ENCODE measurements at regions not wholly inside any gene's neighbourhood (a gene's known extent, or its start where the extent isn't known, plus 50 kb on each side); places are given as distances from the start of the nearest gene placed in this dataset.

DNA sequence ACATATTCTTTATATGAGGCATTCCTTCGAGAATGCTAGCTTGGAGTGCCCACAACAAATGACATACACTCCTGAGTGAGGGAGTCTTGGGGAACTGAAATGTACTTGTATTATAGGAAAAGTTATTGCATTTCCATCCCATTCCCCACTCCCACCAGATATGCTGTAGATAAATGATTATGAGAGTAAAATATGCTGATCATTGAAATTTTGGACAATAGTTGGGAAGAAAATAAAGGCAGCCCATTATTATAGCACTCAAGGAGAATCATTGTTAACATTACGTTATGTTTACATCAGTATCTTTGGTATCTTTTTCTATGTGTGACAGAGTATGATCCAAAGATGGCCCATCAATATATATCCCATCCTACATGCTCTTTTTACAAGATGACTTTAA is 194.4 kb downstream of the GATA3 start:
- Histone ChIP-seq H3K36me3 (no peaks in the 10 kb centered on the region), H3K27me3 (replicated peaks) (no peaks in the 10 kb centered on the region), H3K27ac (no peak overlapping the region), H3K4me1 (replicated peaks) (no peaks in the 10 kb centered on the region), H3K4me3 (no peak overlapping the region), H3K9me3 (replicated peaks) (no peaks in the 10 kb centered on the region)
- DNase-seq (ENCODE audit: low read depth in 1 of 2, low spot score in 2 of 2): no peak

DNA sequence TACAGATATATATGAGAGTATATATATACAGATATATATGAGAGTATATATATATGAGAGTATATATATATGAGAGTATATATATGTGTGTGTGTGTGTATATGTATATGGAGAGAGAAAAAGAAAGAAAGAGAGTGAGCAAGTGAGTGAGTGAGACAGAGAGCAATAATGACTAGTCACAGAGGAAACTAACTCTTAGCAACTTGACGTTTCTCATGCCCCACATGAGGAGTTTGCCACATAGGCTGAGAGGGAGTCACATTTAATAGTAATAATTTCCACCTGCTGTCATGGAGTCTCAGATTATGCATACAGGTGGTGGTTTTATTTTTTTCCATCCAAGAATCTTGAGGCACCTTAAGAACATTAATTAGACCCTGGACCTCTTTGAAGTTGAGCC is 199.9 kb downstream of the GATA3 start:
- no peak overlapping the region for H3K4me3 ChIP-seq
- no peaks in the 10 kb centered on the region for H3K9me3 ChIP-seq (replicated peaks)
- no peak for DNase-seq (ENCODE audit: low read depth in 1 of 2, low spot score in 2 of 2)
- H3K36me3 ChIP-seq: no peaks in the 10 kb centered on the region
- no peaks in the 10 kb centered on the region for H3K4me1 ChIP-seq (replicated peaks)
- H3K27ac ChIP-seq: no peak overlapping the region
- no peaks in the 10 kb centered on the region for H3K27me3 ChIP-seq (replicated peaks)

DNA sequence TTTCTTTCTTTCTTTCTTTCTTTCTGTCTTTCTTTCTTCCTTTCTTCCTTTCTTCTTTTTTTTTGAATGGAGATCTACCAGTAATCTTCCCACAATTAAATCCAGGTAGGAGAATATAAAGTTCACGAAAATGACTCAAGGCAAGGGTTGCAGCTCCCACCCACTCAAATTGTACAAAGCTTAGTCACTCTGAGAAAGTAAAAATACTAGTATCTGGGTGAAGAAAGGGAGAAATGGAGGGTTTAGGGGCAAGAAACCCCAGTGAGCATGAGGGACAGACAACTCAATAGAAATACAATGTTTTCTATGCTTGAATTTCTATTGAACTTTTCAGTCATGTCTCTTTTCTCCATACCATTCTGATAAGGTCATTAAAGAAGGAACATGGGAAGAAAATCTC is 200.8 kb downstream of the GATA3 start:
- DNase-seq (ENCODE audit: low read depth in 1 of 2, low spot score in 2 of 2): no peak
- H3K27ac ChIP-seq: no peak overlapping the region
- H3K9me3 ChIP-seq (replicated peaks): no peaks in the 10 kb centered on the region
- no peaks in the 10 kb centered on the region for H3K27me3 ChIP-seq (replicated peaks)
- H3K4me3 ChIP-seq: no peak overlapping the region
- H3K36me3 ChIP-seq: no peaks in the 10 kb centered on the region
- no peaks in the 10 kb centered on the region for H3K4me1 ChIP-seq (replicated peaks)

DNA sequence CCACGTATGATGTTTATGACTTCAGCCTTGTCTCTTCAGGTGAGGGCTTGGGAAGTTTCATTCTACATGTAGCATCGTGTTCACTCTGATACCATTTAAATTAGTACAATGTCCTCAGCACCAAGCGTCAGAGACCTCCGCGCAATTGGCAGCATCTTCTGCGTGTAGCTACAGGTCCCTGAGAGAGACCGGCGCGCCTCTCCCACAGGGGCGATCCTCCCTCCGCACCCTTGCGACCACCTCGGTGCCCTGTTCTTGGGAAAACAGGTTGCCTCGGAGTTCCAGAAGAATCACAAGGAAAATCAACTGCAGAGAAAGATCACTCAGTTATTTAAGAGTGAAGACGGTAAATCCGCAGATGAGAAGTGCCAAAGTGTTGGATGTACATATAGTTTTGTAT is 206.2 kb downstream of the GATA3 start:
- no peak for DNase-seq (ENCODE audit: low read depth in 1 of 2, low spot score in 2 of 2)
- no peaks in the 10 kb centered on the region for H3K9me3 ChIP-seq (replicated peaks)

DNA sequence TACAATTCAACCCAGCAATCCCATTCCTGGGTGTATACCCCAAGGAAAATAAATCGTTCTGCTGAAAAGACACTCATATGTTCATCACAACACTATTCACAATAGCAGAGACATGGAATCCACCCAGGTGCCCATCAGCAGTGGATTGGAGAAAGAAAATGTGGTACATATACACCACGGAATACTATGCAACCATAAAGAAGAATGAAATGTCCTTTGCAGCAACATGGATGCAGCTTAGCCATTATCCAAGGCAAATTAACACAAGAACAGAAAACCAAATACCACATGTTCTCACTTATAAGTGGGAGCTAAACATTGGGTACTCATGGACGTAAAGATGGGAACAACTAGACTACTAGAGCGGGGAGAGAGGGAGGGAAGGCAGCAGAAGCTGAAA is 207.8 kb downstream of the GATA3 start:
- no peak overlapping the region for H3K4me3 ChIP-seq
- no peaks in the 10 kb centered on the region for H3K27me3 ChIP-seq (replicated peaks)
- H3K4me1 ChIP-seq (replicated peaks): no peaks in the 10 kb centered on the region
- no peak overlapping the region for H3K27ac ChIP-seq
- H3K36me3 ChIP-seq: no peaks in the 10 kb centered on the region
- no peaks in the 10 kb centered on the region for H3K9me3 ChIP-seq (replicated peaks)
- DNase-seq (ENCODE audit: low read depth in 1 of 2, low spot score in 2 of 2): no peak

More for the DNA sequence above, 206.2 kb downstream of the GATA3 start:
- Histone ChIP-seq H3K36me3 (no peaks in the 10 kb centered on the region), H3K4me3 (no peak overlapping the region), H3K27me3 (replicated peaks) (no peaks in the 10 kb centered on the region), H3K27ac (no peak overlapping the region), H3K4me1 (replicated peaks) (no peaks in the 10 kb centered on the region)

GRCh38 chr10:8269976-8270375 is 215.5 kb downstream of the GATA3 start:
- no peak for DNase-seq (ENCODE audit: low read depth in 1 of 2, low spot score in 2 of 2)
- no peaks in the 10 kb centered on the region for H3K4me1 ChIP-seq (replicated peaks)
- H3K4me3 ChIP-seq: no peak overlapping the region
- no peak overlapping the region for H3K27ac ChIP-seq
- H3K9me3 ChIP-seq (replicated peaks): no peaks in the 10 kb centered on the region
- no peaks in the 10 kb centered on the region for H3K27me3 ChIP-seq (replicated peaks)
- H3K36me3 ChIP-seq: no peaks in the 10 kb centered on the region

GRCh38 chr10:8272794-8273425 is 218.4 kb downstream of the GATA3 start:
- Histone ChIP-seq H3K27ac (no peak overlapping the region), H3K9me3 (replicated peaks) (no peaks in the 10 kb centered on the region), H3K27me3 (replicated peaks) (no peaks in the 10 kb centered on the region), H3K4me1 (replicated peaks) (no peaks in the 10 kb centered on the region), H3K36me3 (no peaks in the 10 kb centered on the region), H3K4me3 (no peak overlapping the region)
- no peak for DNase-seq (ENCODE audit: low read depth in 1 of 2, low spot score in 2 of 2)

GRCh38 chr10:8273749-8274148 is 219.3 kb downstream of the GATA3 start:
- Histone ChIP-seq H3K4me3 (no peak overlapping the region), H3K36me3 (no peaks in the 10 kb centered on the region), H3K27me3 (replicated peaks) (no peaks in the 10 kb centered on the region), H3K9me3 (replicated peaks) (no peaks in the 10 kb centered on the region), H3K4me1 (replicated peaks) (no peaks in the 10 kb centered on the region), H3K27ac (no peak overlapping the region)
- DNase-seq (ENCODE audit: low read depth in 1 of 2, low spot score in 2 of 2): no peak

- Histone ChIP-seq H3K27ac (no peak overlapping the region), H3K4me1 (replicated peaks) (peaks cover 9% of the 10 kb centered on the region), H3K9me3 (replicated peaks) (no peaks in the 10 kb centered on the region), H3K36me3 (no peaks in the 10 kb centered on the region), H3K4me3 (no peak overlapping the region), H3K27me3 (replicated peaks) (no peaks in the 10 kb centered on the region)
- no peak for DNase-seq (ENCODE audit: low read depth in 1 of 2, low spot score in 2 of 2)
These were observed 221.4 kb downstream of the GATA3 start for GRCh38 chr10:8275911-8276310.

DNA sequence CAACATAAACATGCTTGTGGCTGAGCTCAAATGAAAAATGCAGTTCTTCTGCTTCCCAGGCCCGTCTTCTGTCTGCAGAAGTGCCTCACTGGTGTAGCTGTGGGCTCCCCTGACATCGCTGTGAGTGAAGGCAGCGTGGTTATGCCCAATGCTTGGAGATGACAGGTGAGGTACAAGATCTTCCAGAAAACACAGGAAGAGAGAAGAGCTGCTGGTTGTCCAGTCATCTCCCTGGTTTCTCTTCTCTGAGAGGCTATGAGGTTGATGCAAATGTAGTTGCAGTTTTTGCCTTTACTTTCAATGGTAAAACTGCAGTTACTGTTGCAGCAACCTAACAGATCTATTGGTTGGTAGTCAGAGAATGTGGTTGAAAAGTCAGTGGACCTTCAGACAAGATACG is 223.6 kb downstream of the GATA3 start:
- no peak overlapping the region for H3K4me3 ChIP-seq
- no peaks in the 10 kb centered on the region for H3K27me3 ChIP-seq (replicated peaks)
- no peaks in the 10 kb centered on the region for H3K9me3 ChIP-seq (replicated peaks)
- no peak for DNase-seq (ENCODE audit: low read depth in 1 of 2, low spot score in 2 of 2)
- peaks cover 9% of the 10 kb centered on the region for H3K4me1 ChIP-seq (replicated peaks)
- no peaks in the 10 kb centered on the region for H3K36me3 ChIP-seq
- H3K27ac ChIP-seq: no peak overlapping the region

DNA sequence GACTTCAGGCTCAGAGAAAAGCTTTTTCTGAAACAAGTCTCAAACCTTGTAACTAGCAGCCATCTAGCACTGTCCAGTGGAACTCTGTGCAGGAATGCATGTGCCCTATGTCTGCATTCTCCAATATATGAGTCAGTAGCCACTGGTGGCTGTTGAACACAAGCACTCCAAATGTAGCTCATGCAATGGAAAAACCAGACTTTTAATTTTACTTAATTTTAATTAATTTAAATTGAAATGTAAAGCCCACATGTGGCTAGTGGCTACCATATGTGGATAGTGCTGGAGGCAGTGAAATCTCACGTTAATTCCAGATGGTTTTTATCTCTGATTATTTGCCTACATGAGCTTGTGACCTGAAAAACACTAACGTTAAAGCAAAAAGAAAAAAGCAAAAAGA is 225.1 kb downstream of the GATA3 start:
- H3K36me3 ChIP-seq: no peaks in the 10 kb centered on the region
- no peaks in the 10 kb centered on the region for H3K27me3 ChIP-seq (replicated peaks)
- no peaks in the 10 kb centered on the region for H3K9me3 ChIP-seq (replicated peaks)
- H3K4me3 ChIP-seq: no peak overlapping the region
- peaks cover 9% of the 10 kb centered on the region for H3K4me1 ChIP-seq (replicated peaks)
- peak in 1 of 2 experiments; percentile 22 for DNase-seq (ENCODE audit: low read depth in 1 of 2, low spot score in 2 of 2)
- H3K27ac ChIP-seq: no peak overlapping the region

DNA sequence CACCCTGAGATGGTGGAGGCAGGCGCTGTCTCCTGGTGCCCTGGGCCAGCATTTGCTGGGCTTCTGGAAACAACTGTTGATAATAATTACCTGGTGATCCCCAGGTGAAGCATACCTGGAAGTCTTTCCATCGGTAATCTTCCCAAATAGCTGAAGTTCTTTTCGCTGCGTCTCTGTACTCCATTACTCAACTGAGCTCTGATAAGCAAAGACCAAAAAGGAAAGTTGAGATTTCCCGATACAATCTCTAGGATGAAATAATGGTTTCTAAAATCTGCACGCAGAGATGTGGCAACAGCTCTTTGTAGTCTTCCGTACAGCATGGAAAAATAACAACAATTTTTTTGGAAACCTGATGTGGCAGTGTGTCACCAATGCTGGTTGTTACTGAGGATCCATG is 226.5 kb downstream of the GATA3 start:
- no peaks in the 10 kb centered on the region for H3K9me3 ChIP-seq (replicated peaks)
- peaks cover 9% of the 10 kb centered on the region for H3K4me1 ChIP-seq (replicated peaks)
- no peaks in the 10 kb centered on the region for H3K27me3 ChIP-seq (replicated peaks)
- no peaks in the 10 kb centered on the region for H3K36me3 ChIP-seq
- H3K27ac ChIP-seq: no peak overlapping the region
- DNase-seq (ENCODE audit: low read depth in 1 of 2, low spot score in 2 of 2): no peak
- H3K4me3 ChIP-seq: no peak overlapping the region

DNA sequence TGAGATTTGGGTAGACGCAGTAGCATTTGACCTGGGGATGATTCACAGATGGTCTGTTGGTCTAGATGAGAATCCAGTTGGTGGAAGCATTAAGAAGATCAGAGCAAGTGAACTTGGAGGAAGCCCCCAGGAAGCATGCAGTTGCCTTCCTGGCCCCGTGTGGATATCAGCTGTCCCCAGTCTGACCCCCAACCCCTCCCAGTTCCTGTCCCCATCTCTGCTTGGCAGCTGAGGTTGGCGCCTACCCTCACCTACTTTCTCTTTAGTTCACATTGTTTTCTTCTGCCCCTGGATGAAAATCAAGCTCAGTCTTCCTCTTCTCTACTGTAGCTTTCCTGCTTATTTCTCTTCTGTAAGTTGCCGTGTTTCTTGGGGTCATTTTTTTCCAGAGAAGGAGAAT is 227.9 kb downstream of the GATA3 start:
- Histone ChIP-seq H3K4me1 (replicated peaks) (peaks cover 9% of the 10 kb centered on the region), H3K36me3 (no peaks in the 10 kb centered on the region), H3K27me3 (replicated peaks) (no peaks in the 10 kb centered on the region), H3K9me3 (replicated peaks) (no peaks in the 10 kb centered on the region), H3K27ac (no peak overlapping the region), H3K4me3 (no peak overlapping the region)
- DNase-seq (ENCODE audit: low read depth in 1 of 2, low spot score in 2 of 2): no peak

- Histone ChIP-seq H3K4me1 (replicated peaks) (peaks cover 9% of the 10 kb centered on the region), H3K27me3 (replicated peaks) (no peaks in the 10 kb centered on the region), H3K27ac (no peak overlapping the region), H3K36me3 (no peaks in the 10 kb centered on the region), H3K9me3 (replicated peaks) (no peaks in the 10 kb centered on the region), H3K4me3 (no peak overlapping the region)
- DNase-seq (ENCODE audit: low read depth in 1 of 2, low spot score in 2 of 2): no peak
These were observed 228.8 kb downstream of the GATA3 start for GRCh38 chr10:8283166-8283905.

DNA sequence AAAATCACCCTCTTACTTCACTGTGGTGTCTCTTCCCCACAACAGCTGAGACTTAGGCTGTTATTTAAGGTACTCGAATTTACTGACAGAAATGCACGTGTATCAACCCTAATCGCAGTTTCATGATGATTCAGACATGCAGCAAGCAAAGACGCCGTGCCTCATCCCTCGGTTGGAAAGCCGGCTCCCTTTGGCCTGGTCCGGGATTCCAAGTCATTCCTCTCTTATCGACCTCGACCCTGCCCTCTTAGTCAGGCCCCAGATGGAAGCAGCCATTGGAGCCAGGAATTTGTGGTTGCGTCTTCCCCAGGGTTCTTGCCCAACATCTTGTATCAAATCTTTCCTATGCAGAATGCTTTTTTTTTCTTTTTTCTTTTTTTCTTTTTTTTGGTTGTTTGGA is 229.5 kb downstream of the GATA3 start:
- H3K36me3 ChIP-seq: no peaks in the 10 kb centered on the region
- no peaks in the 10 kb centered on the region for H3K27me3 ChIP-seq (replicated peaks)
- no peak overlapping the region for H3K4me3 ChIP-seq
- no peak for DNase-seq (ENCODE audit: low read depth in 1 of 2, low spot score in 2 of 2)
- no peak overlapping the region for H3K27ac ChIP-seq
- no peaks in the 10 kb centered on the region for H3K9me3 ChIP-seq (replicated peaks)
- H3K4me1 ChIP-seq (replicated peaks): peaks cover 9% of the 10 kb centered on the region
